ENCODE measurements at regions not wholly inside any gene's neighbourhood (a gene's known extent, or its start where the extent isn't known, plus 50 kb on each side); places are given as distances from the start of the nearest gene placed in this dataset.

DNA sequence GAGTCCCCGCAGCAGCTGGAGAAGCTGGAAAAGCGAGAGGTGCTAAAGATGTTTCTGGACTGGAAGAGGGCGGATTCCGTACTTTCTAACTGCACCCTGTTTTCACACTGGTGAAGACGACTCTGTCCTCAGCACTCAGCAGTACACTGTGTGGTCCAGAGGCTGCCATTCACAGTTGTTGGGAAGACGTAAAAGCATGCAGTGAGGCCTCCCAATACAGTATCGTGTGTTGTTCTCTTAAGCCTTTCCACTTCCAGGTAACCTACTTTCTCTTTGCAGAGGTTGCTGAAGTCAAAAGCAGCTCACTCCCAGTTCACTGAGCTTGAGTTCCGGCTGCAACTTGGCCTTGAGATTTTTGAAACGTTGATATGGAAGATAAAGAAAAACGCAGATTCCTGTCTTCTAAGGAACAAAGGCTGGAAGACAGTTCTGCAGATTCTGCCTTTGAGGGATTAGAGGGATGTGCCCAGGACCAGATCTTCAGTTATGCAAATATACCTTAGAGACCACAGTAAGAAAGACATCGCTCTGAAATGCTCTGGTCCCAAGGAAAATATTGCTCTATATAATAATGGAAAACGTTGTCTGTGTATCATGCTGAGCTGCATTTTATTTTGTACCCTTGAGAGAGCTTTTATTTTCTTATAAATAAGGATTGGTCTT lies 540.9 kb downstream of the TRIML1 start:
- TF ChIP-seq, protein P1, sequence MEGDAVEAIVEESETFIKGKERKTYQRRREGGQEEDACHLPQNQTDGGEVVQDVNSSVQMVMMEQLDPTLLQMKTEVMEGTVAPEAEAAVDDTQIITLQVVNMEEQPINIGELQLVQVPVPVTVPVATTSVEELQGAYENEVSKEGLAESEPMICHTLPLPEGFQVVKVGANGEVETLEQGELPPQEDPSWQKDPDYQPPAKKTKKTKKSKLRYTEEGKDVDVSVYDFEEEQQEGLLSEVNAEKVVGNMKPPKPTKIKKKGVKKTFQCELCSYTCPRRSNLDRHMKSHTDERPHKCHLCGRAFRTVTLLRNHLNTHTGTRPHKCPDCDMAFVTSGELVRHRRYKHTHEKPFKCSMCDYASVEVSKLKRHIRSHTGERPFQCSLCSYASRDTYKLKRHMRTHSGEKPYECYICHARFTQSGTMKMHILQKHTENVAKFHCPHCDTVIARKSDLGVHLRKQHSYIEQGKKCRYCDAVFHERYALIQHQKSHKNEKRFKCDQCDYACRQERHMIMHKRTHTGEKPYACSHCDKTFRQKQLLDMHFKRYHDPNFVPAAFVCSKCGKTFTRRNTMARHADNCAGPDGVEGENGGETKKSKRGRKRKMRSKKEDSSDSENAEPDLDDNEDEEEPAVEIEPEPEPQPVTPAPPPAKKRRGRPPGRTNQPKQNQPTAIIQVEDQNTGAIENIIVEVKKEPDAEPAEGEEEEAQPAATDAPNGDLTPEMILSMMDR (IDR thresholded peaks at IDR 0.05; ENCODE audit: low read depth, low read length, poor library complexity, severe bottlenecking): no peak
- TF ChIP-seq EZH2phosphoT487 (IDR thresholded peaks at IDR 0.05; ENCODE audit: borderline replicate concordance, low read length): no peak

Measured in DOHH2 (cell line).